ENCODE measurements at regions not wholly inside any gene's neighbourhood (a gene's known extent, or its start where the extent isn't known, plus 50 kb on each side); places are given as distances from the start of the nearest gene placed in this dataset.

- DNase-seq: no peak
These were observed 195.3 kb downstream of the NHLRC3 start for GRCh38 chr13:39233519-39233918.

- DNase-seq: no peak
These were observed 206.4 kb downstream of the NHLRC3 start for GRCh38 chr13:39244561-39245230.

- no peak for DNase-seq
These were observed 207.4 kb downstream of the NHLRC3 start for GRCh38 chr13:39245688-39246087.

GRCh38 chr13:39249982-39250381, 211.7 kb downstream of the NHLRC3 start:
- no peak for DNase-seq

- DNase-seq: no peak
These were observed 212.2 kb downstream of the NHLRC3 start for GRCh38 chr13:39250440-39250839.

GRCh38 chr13:39251340-39251739, 213.1 kb downstream of the NHLRC3 start:
- DNase-seq: no peak

- no peak for DNase-seq
These were observed 215.5 kb downstream of the NHLRC3 start for GRCh38 chr13:39253774-39254173.

- no peak for DNase-seq
These were observed 216.3 kb downstream of the NHLRC3 start for GRCh38 chr13:39254601-39255000.

GRCh38 chr13:39257642-39258041, 219.4 kb downstream of the NHLRC3 start:
- no peak for DNase-seq

GRCh38 chr13:39259371-39260140, 221.3 kb downstream of the NHLRC3 start:
- no peak for DNase-seq

- DNase-seq: no peak
These were observed 224.8 kb downstream of the NHLRC3 start for GRCh38 chr13:39263033-39263432.

GRCh38 chr13:39263531-39263930, 225.3 kb downstream of the NHLRC3 start:
- DNase-seq: no peak

- no peak for DNase-seq
These were observed 228.2 kb downstream of the NHLRC3 start for GRCh38 chr13:39266426-39266825.

GRCh38 chr13:39268398-39268797, 230.1 kb downstream of the NHLRC3 start:
- DNase-seq: no peak

GRCh38 chr13:39269004-39269403, 230.7 kb downstream of the NHLRC3 start:
- DNase-seq: no peak

GRCh38 chr13:39269411-39269810, 231.2 kb downstream of the NHLRC3 start:
- no peak for DNase-seq

GRCh38 chr13:39272994-39273393, 234.7 kb downstream of the NHLRC3 start:
- no peak for DNase-seq

- no peak for DNase-seq
These were observed 235.9 kb downstream of the NHLRC3 start for GRCh38 chr13:39273953-39274738.

- no peak for DNase-seq
These were observed 236.6 kb downstream of the NHLRC3 start for GRCh38 chr13:39274739-39275325.

- no peak for DNase-seq
These were observed 240.8 kb downstream of the NHLRC3 start for GRCh38 chr13:39279077-39279476.

- DNase-seq: no peak
These were observed 243.4 kb downstream of the NHLRC3 start for GRCh38 chr13:39281539-39282150.
